WTC11 (cell line): ENCODE measurements at regions not wholly inside any gene's neighbourhood (a gene's known extent, or its start where the extent isn't known, plus 50 kb on each side); places are given as distances from the start of the nearest gene placed in this dataset.

ENCODE experiments used
- ATAC-seq: fragments of 200-7000 bp; cut with Tn5 transposase; 2 replicates; pipeline ENCODE4 v1.10.0; 2021; ENCODE audit warnings: mild to moderate bottlenecking, moderate library complexity
- CTCF ChIA-PET: fragments of 300-600 bp; sonication (Branson Sonifier 250); formaldehyde crosslinking; loops from one replicate; lab custom pipeline; 2021; ENCODE audit warnings: antibody characterized with exemption; lab: Charles Lee
- POLR2A ChIA-PET: fragments of 350-600 bp; sonication (Branson Sonifier 250); formaldehyde crosslinking; loops from one replicate; lab custom pipeline; 2021; ENCODE audit warnings: antibody characterized with exemption; lab: Charles Lee
- DNase-seq: peaks from one replicate; pipeline ENCODE4 v3.0.0; 2021; ENCODE audit warnings: low spot score
- H3K27ac Mint-ChIP-seq: 2 replicates; pipeline ENCODE4 v1.8.0; 2021; ENCODE audit warnings: mixed read lengths
- H3K27me3 Mint-ChIP-seq: 2 replicates; pipeline ENCODE4 v1.8.0; 2021; ENCODE audit warnings: low read depth, mild to moderate bottlenecking, moderate library complexity, mixed read lengths
- H3K36me3 Mint-ChIP-seq: 2 replicates; pipeline ENCODE4 v1.8.0; 2021; ENCODE audit warnings: mixed read lengths
- H3K4me1 Mint-ChIP-seq: 2 replicates; pipeline ENCODE4 v1.8.0; 2022; ENCODE audit warnings: mixed read lengths
- H3K4me3 Mint-ChIP-seq: 2 replicates; pipeline ENCODE4 v1.8.0; 2021; ENCODE audit warnings: mild to moderate bottlenecking, moderate library complexity, mixed read lengths
- H3K9me3 Mint-ChIP-seq: 2 replicates; pipeline ENCODE4 v1.8.0; 2021; ENCODE audit warnings: mixed read lengths
- ATF3 ChIP-seq: sonication (generic); formaldehyde crosslinking; conservative IDR thresholded peaks from 2 replicates; pipeline ENCODE4 v1.8.1; 2022; ENCODE audit warnings: mild to moderate bottlenecking, missing genetic modification reagents
- CDX4 ChIP-seq: fragments of 250-450 bp; sonication (Bioruptor Pico); IDR thresholded peaks from 2 replicates; pipeline ENCODE4 v1.9.0; 2021; ENCODE audit warnings: moderate library complexity, mild to moderate bottlenecking, inconsistent platforms, borderline replicate concordance
- CTCF ChIP-seq: fragments of 200-600 bp; IDR thresholded peaks from 2 replicates; pipeline ENCODE4 v1.8.0; 2022; ENCODE audit warnings: antibody characterized with exemption
- E2F4 ChIP-seq: sonication (generic); formaldehyde crosslinking; IDR thresholded peaks from 2 replicates; pipeline ENCODE4 v1.8.1; 2022; ENCODE audit warnings: low read depth, mild to moderate bottlenecking, moderate library complexity, missing genetic modification reagents, borderline replicate concordance
- E2F5 ChIP-seq: sonication (generic); formaldehyde crosslinking; IDR thresholded peaks from 2 replicates; pipeline ENCODE4 v1.8.1; 2022; ENCODE audit warnings: mild to moderate bottlenecking, moderate library complexity, missing genetic modification reagents
- ELF4 ChIP-seq: sonication (generic); formaldehyde crosslinking; IDR thresholded peaks from 2 replicates; pipeline ENCODE4 v1.8.1; 2022; ENCODE audit warnings: low read depth, mild to moderate bottlenecking, moderate library complexity, missing genetic modification reagents
- EMX1 ChIP-seq: fragments of 250-450 bp; sonication (Bioruptor Pico); IDR thresholded peaks from 2 replicates; pipeline ENCODE4 v1.8.0; 2021; ENCODE audit warnings: mild to moderate bottlenecking
- ETV6 ChIP-seq: sonication (generic); formaldehyde crosslinking; IDR thresholded peaks from 2 replicates; pipeline ENCODE4 v1.8.1; 2022; ENCODE audit warnings: mild to moderate bottlenecking, missing genetic modification reagents
- GRHL2 ChIP-seq: fragments of 250-450 bp; sonication (Bioruptor Pico); IDR thresholded peaks from 2 replicates; pipeline ENCODE4 v1.8.0; 2022; ENCODE audit warnings: mild to moderate bottlenecking, moderate library complexity; ENCODE audit not compliant: insufficient replicate concordance, severe bottlenecking
- GTF2I ChIP-seq: fragments of 250-450 bp; sonication (Bioruptor Pico); conservative IDR thresholded peaks from 2 replicates; pipeline ENCODE4 v1.4.0; 2021; ENCODE audit warnings: mild to moderate bottlenecking
- HMGXB4 ChIP-seq: sonication (generic); formaldehyde crosslinking; IDR thresholded peaks from 2 replicates; pipeline ENCODE4 v1.8.1; 2023; ENCODE audit warnings: mild to moderate bottlenecking, moderate library complexity, missing genetic modification reagents
- IRF2 ChIP-seq: sonication (generic); formaldehyde crosslinking; IDR thresholded peaks from 2 replicates; pipeline ENCODE4 v1.8.0; 2022; ENCODE audit warnings: low read depth, missing genetic modification reagents, borderline replicate concordance
- JAZF1 ChIP-seq: fragments of 250-450 bp; sonication (Bioruptor Pico); IDR thresholded peaks from 2 replicates; pipeline ENCODE4 v1.9.0; 2021; ENCODE audit warnings: moderate library complexity, mild to moderate bottlenecking, inconsistent platforms
- KAT7 ChIP-seq: sonication (generic); formaldehyde crosslinking; IDR thresholded peaks from 2 replicates; pipeline ENCODE4 v1.8.1; 2023; ENCODE audit warnings: missing genetic modification reagents, mild to moderate bottlenecking, borderline replicate concordance
- NFATC4 ChIP-seq: fragments of 250-450 bp; sonication (Bioruptor Pico); IDR thresholded peaks from 2 replicates; pipeline ENCODE4 v1.9.0; 2021; ENCODE audit warnings: mild to moderate bottlenecking
- NR3C1 ChIP-seq: sonication (generic); formaldehyde crosslinking; conservative IDR thresholded peaks from 2 replicates; pipeline ENCODE4 v1.8.1; 2023; ENCODE audit warnings: low read depth, mild to moderate bottlenecking, missing genetic modification reagents
- RELA ChIP-seq: sonication (generic); formaldehyde crosslinking; IDR thresholded peaks from 2 replicates; pipeline ENCODE4 v1.8.1; 2022; ENCODE audit warnings: missing genetic modification reagents, mild to moderate bottlenecking, borderline replicate concordance
- TEAD1 ChIP-seq: sonication (generic); formaldehyde crosslinking; IDR thresholded peaks from 2 replicates; pipeline ENCODE4 v1.8.0; 2022; ENCODE audit warnings: mild to moderate bottlenecking, missing genetic modification reagents
- USF1 ChIP-seq: sonication (generic); formaldehyde crosslinking; IDR thresholded peaks from 2 replicates; pipeline ENCODE4 v1.8.0; 2022; ENCODE audit warnings: mild to moderate bottlenecking, missing genetic modification reagents
- USF2 ChIP-seq: sonication (generic); formaldehyde crosslinking; IDR thresholded peaks from 2 replicates; pipeline ENCODE4 v1.8.1; 2023; ENCODE audit warnings: mild to moderate bottlenecking, missing genetic modification reagents, moderate library complexity
- ZBTB43 ChIP-seq: sonication (generic); formaldehyde crosslinking; IDR thresholded peaks from 2 replicates; pipeline ENCODE4 v1.8.1; 2023; ENCODE audit warnings: mild to moderate bottlenecking, missing genetic modification reagents
- ZNF232 ChIP-seq: sonication (generic); formaldehyde crosslinking; IDR thresholded peaks from 2 replicates; pipeline ENCODE4 v1.8.0; 2022; ENCODE audit warnings: mild to moderate bottlenecking, missing genetic modification reagents
- ZNF263 ChIP-seq: sonication (generic); formaldehyde crosslinking; IDR thresholded peaks from 2 replicates; pipeline ENCODE4 v1.8.1; 2022; ENCODE audit warnings: low read depth, mild to moderate bottlenecking, moderate library complexity, missing genetic modification reagents
- ZNF317 ChIP-seq: sonication (generic); formaldehyde crosslinking; IDR thresholded peaks from 2 replicates; pipeline ENCODE4 v1.8.1; 2023; ENCODE audit warnings: low read depth, mild to moderate bottlenecking, moderate library complexity, missing genetic modification reagents, borderline replicate concordance
- ZNF423 ChIP-seq: fragments of 250-450 bp; sonication (Bioruptor Pico); IDR thresholded peaks from 2 replicates; pipeline ENCODE4 v2.1.2; 2022; ENCODE audit warnings: mild to moderate bottlenecking, moderate library complexity
- ZNF512 ChIP-seq: sonication (generic); formaldehyde crosslinking; IDR thresholded peaks from 2 replicates; pipeline ENCODE4 v1.8.1; 2022; ENCODE audit warnings: missing genetic modification reagents, borderline replicate concordance

GRCh38 chr2:57562495-57562894 is 484.1 kb upstream of the VRK2 start (continued):
- TF ChIP-seq ELF4 (CRISPR knock-in tag) = no peak
- no peak for TF ChIP-seq ZNF512 (CRISPR knock-in tag)
- TF ChIP-seq JAZF1 = no peak
- TF ChIP-seq NFATC4 (CRISPR knock-in tag) = no peak
- no peak for TF ChIP-seq TEAD1 (CRISPR knock-in tag)
- no peak for TF ChIP-seq USF1 (CRISPR knock-in tag)
- no peak for TF ChIP-seq ATF3 (CRISPR knock-in tag)
- no peak for TF ChIP-seq ZNF232 (CRISPR knock-in tag)
- TF ChIP-seq ZNF317 (CRISPR knock-in tag) = no peak
- no peak for TF ChIP-seq IRF2 (CRISPR knock-in tag)
- no peak for TF ChIP-seq ZNF263 (CRISPR knock-in tag)
- no peak for TF ChIP-seq EMX1

- TF ChIP-seq ZNF232 (CRISPR knock-in tag) (no peak), E2F4 (CRISPR knock-in tag) (no peak), KAT7 (CRISPR knock-in tag) (no peak), ETV6 (CRISPR knock-in tag) (no peak), GRHL2 (CRISPR knock-in tag) (no peak), USF2 (CRISPR knock-in tag) (no peak), CTCF (no peak), TEAD1 (CRISPR knock-in tag) (no peak), HMGXB4 (CRISPR knock-in tag) (no peak), GTF2I (CRISPR knock-in tag) (no peak), NR3C1 (CRISPR knock-in tag) (no peak), ZNF423 (no peak), E2F5 (CRISPR knock-in tag) (no peak), CDX4 (CRISPR knock-in tag) (no peak), ZBTB43 (CRISPR knock-in tag) (no peak), RELA (no peak)
- H3K9me3 Mint-ChIP-seq = no peaks in the 10 kb centered on the region
- H3K27ac Mint-ChIP-seq = no peak overlapping the region
- ATAC-seq (no peak), DNase-seq (no peak)
- H3K27me3 Mint-ChIP-seq = no peaks in the 10 kb centered on the region
- ChIA-PET CTCF (interaction anchor here (1.0 kb wide), 1 partner anchor 13 kb away, joined by 3 read pairs; no protein-coding TSS in a partner anchor), POLR2A (no interaction called here)
- H3K4me1 Mint-ChIP-seq = no peaks in the 10 kb centered on the region
- no peak overlapping the region for H3K4me3 Mint-ChIP-seq
- H3K36me3 Mint-ChIP-seq = no peaks in the 10 kb centered on the region
Observed at GRCh38 chr2:57563015-57563414, 483.6 kb upstream of the VRK2 start.
